Astrocyte (in vitro differentiated cells and primary cell): ENCODE measurements at regions not wholly inside any gene's neighbourhood (a gene's known extent, or its start where the extent isn't known, plus 50 kb on each side); places are given as distances from the start of the nearest gene placed in this dataset.

Experiments
- DNase-seq: peaks from one replicate; pipeline ENCODE4 v3.0.0-alpha.2; 2010; ENCODE audit warnings: low read depth
- FAIRE-seq: peaks from 2 replicates; lab custom pipeline; 2011; peaks lifted over from hg19 to GRCh38; lab: Jason Lieb, UNC
- H2AFZ ChIP-seq: 2 replicates; pipeline ENCODE4 v1.6.0; 2012; ENCODE audit warnings: low read depth, low read length, inconsistent platforms
- H3K27ac ChIP-seq: 2 replicates; pipeline ENCODE4 v1.5.1; 2011; ENCODE audit warnings: low read depth, low read length, inconsistent platforms
- H3K27me3 ChIP-seq: 2 replicates; pipeline ENCODE4 v1.6.0; 2011; ENCODE audit warnings: low read length, inconsistent platforms; ENCODE audit not compliant: insufficient read depth
- H3K36me3 ChIP-seq: 2 replicates; pipeline ENCODE4 v1.5.1; 2011; ENCODE audit warnings: low read length, inconsistent platforms; ENCODE audit not compliant: insufficient read depth
- H3K4me1 ChIP-seq: 2 replicates; pipeline ENCODE4 v1.5.1; 2011; ENCODE audit warnings: low read length, inconsistent platforms; ENCODE audit not compliant: insufficient read depth
- H3K4me2 ChIP-seq: 2 replicates; pipeline ENCODE4 v1.6.0; 2012; ENCODE audit warnings: low read length, inconsistent platforms
- H3K4me3 ChIP-seq: 2 replicates; pipeline ENCODE4 v1.5.1; 2011; ENCODE audit warnings: low read depth, mild to moderate bottlenecking, low read length, inconsistent platforms; ENCODE audit not compliant: insufficient read depth
- H3K79me2 ChIP-seq: 2 replicates; pipeline ENCODE4 v1.6.0; 2012; ENCODE audit warnings: mild to moderate bottlenecking, low read length, inconsistent platforms; ENCODE audit not compliant: insufficient read depth
- H3K9ac ChIP-seq: 2 replicates; pipeline ENCODE4 v1.6.0; 2012; ENCODE audit warnings: mild to moderate bottlenecking, low read length, inconsistent platforms
- H3K9me3 ChIP-seq: 2 replicates; pipeline ENCODE4 v1.5.1; 2012; ENCODE audit warnings: low read depth, mild to moderate bottlenecking, low read length, inconsistent platforms; ENCODE audit not compliant: insufficient read depth
- H4K20me1 ChIP-seq: 2 replicates; pipeline ENCODE4 v1.6.0; 2012; ENCODE audit warnings: low read length, inconsistent platforms; ENCODE audit not compliant: insufficient read depth
- H3K27ac Mint-ChIP-seq: one replicate; pipeline ENCODE4 v1.8.0; 2021; ENCODE audit warnings: mild to moderate bottlenecking, mixed read lengths; ENCODE audit not compliant: unreplicated experiment
- H3K27me3 Mint-ChIP-seq: one replicate; pipeline ENCODE4 v1.8.0; 2021; ENCODE audit warnings: low read depth, mixed read lengths; ENCODE audit not compliant: unreplicated experiment
- H3K36me3 Mint-ChIP-seq: one replicate; pipeline ENCODE4 v1.8.0; 2021; ENCODE audit warnings: low read depth, mixed read lengths; ENCODE audit not compliant: unreplicated experiment
- H3K4me1 Mint-ChIP-seq: one replicate; pipeline ENCODE4 v1.8.0; 2021; ENCODE audit warnings: low read depth, mixed read lengths; ENCODE audit not compliant: unreplicated experiment
- H3K4me3 Mint-ChIP-seq: one replicate; pipeline ENCODE4 v1.8.0; 2021; ENCODE audit warnings: mild to moderate bottlenecking, moderate library complexity, mixed read lengths; ENCODE audit not compliant: unreplicated experiment
- H3K9me3 Mint-ChIP-seq: one replicate; pipeline ENCODE4 v1.8.0; 2021; ENCODE audit warnings: mild to moderate bottlenecking, mixed read lengths; ENCODE audit not compliant: unreplicated experiment
- EZH2 ChIP-seq: IDR thresholded peaks from 2 replicates; pipeline ENCODE4 v1.6.1; 2012; ENCODE audit warnings: mild to moderate bottlenecking, low read length, inconsistent platforms; ENCODE audit not compliant: insufficient read depth
- TF ChIP-seq, protein P1 (sequence below): IDR thresholded peaks from 2 replicates; pipeline ENCODE4 v1.5.1; 2011; ENCODE audit warnings: low read depth, mild to moderate bottlenecking, inconsistent platforms, low read length, moderate library complexity; ENCODE audit not compliant: insufficient read depth

DNA sequence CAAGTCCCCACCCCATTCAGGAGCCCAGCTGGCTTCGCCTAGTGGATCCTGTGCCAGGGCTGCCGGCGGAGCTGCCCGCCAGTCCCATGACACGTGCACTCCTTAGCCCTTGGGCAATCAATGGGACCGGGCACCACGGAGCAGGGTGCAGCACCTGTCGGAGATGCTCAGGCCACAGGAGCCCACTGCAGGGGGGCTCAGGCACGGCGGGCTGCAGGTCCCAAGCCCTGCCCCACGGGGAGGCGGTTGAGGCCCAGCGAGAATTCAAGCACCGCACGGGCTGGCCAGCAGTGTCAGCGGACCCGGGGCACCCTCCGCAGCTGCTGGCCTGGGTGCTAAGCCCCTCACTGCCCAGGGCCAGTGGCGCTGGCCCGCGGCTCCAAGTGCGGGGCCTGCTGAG, 969.7 kb upstream of the CDH10 start:
- Histone ChIP-seq H3K4me2 (no peak overlapping the region), H3K27me3 (no peaks in the 10 kb centered on the region), H3K27ac (no peak overlapping the region), H3K9ac (no peak overlapping the region), H2AFZ (no peak overlapping the region), H3K9me3 (peaks cover 5% of the 10 kb centered on the region), H3K79me2 (no peaks in the 10 kb centered on the region), H3K4me3 (no peak overlapping the region), H3K36me3 (no peaks in the 10 kb centered on the region), H3K4me1 (no peaks in the 10 kb centered on the region), H4K20me1 (no peaks in the 10 kb centered on the region)
- H3K9me3 Mint-ChIP-seq, result peaks cover 6% of the 10 kb centered on the region
- DNase-seq (no peak), FAIRE-seq (no peak)
- no peaks in the 10 kb centered on the region for H3K27me3 Mint-ChIP-seq
- H3K36me3 Mint-ChIP-seq, result no peaks in the 10 kb centered on the region
- no peak overlapping the region for H3K4me3 Mint-ChIP-seq
- no peak overlapping the region for H3K27ac Mint-ChIP-seq
- no peak for TF ChIP-seq EZH2
- TF ChIP-seq, protein P1, sequence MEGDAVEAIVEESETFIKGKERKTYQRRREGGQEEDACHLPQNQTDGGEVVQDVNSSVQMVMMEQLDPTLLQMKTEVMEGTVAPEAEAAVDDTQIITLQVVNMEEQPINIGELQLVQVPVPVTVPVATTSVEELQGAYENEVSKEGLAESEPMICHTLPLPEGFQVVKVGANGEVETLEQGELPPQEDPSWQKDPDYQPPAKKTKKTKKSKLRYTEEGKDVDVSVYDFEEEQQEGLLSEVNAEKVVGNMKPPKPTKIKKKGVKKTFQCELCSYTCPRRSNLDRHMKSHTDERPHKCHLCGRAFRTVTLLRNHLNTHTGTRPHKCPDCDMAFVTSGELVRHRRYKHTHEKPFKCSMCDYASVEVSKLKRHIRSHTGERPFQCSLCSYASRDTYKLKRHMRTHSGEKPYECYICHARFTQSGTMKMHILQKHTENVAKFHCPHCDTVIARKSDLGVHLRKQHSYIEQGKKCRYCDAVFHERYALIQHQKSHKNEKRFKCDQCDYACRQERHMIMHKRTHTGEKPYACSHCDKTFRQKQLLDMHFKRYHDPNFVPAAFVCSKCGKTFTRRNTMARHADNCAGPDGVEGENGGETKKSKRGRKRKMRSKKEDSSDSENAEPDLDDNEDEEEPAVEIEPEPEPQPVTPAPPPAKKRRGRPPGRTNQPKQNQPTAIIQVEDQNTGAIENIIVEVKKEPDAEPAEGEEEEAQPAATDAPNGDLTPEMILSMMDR, result no peak
- H3K4me1 Mint-ChIP-seq, result no peaks in the 10 kb centered on the region

DNA sequence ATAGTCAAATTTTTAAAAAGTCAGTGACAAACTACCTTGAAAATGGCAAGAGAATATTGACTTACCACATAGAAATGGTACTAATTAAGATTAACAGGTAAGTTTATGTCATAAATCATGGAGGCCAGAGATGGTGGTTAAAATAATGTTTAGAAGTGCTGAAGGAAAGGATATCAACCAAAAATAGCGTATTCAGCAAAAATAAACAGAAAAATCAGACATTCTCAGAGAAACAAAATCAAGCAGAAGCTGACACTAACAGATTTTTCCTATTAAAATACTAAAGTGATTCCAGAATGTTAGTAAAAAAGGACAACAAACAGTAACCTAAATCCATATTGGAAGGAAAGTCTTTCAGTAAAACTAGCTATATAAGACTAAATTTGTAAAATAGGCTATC, 959.9 kb upstream of the CDH10 start:
- H3K79me2 ChIP-seq, result no peaks in the 10 kb centered on the region
- Mint-ChIP-seq H3K27me3 (no peaks in the 10 kb centered on the region), H3K4me1 (no peaks in the 10 kb centered on the region), H3K4me3 (no peak overlapping the region), H3K36me3 (peaks cover 2% of the 10 kb centered on the region), H3K9me3 (no peaks in the 10 kb centered on the region), H3K27ac (no peak overlapping the region)
- TF ChIP-seq, protein P1, result no peak
- no peak overlapping the region for H3K9ac ChIP-seq
- no peaks in the 10 kb centered on the region for H3K27me3 ChIP-seq
- H3K4me1 ChIP-seq, result no peaks in the 10 kb centered on the region
- no peak overlapping the region for H3K4me2 ChIP-seq
- H4K20me1 ChIP-seq, result no peaks in the 10 kb centered on the region
- DNase-seq (no peak), FAIRE-seq (no peak)
- H3K4me3 ChIP-seq, result no peak overlapping the region
- H3K27ac ChIP-seq, result no peak overlapping the region
- no peaks in the 10 kb centered on the region for H3K9me3 ChIP-seq
- no peak overlapping the region for H2AFZ ChIP-seq
- no peaks in the 10 kb centered on the region for H3K36me3 ChIP-seq

DNA sequence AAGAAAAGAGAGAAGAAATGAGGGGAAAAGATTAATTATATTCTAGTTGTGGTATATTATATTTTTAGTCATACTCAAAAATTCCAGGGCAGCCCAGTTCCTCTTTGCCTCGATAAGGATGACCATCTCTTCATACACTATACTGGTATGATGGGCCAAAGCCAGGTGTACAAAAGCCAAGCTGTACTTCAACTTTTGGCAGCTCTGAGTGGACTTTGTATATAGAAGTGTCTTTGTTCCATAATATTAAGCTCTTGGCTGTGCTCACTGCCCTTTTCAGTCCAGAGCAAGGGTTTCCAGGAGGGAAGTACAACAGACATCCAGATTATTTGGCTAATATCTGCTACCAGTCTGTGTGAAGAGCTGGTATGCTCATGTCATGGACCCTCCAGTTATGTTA, 934.3 kb upstream of the CDH10 start:
- Histone ChIP-seq H3K9ac (no peak overlapping the region), H2AFZ (no peak overlapping the region), H3K27ac (no peak overlapping the region), H4K20me1 (no peaks in the 10 kb centered on the region), H3K4me3 (no peak overlapping the region), H3K4me1 (no peaks in the 10 kb centered on the region), H3K9me3 (no peaks in the 10 kb centered on the region), H3K4me2 (no peak overlapping the region), H3K27me3 (no peaks in the 10 kb centered on the region), H3K36me3 (no peaks in the 10 kb centered on the region), H3K79me2 (no peaks in the 10 kb centered on the region)
- H3K27ac Mint-ChIP-seq, result no peak overlapping the region
- no peaks in the 10 kb centered on the region for H3K9me3 Mint-ChIP-seq
- H3K4me1 Mint-ChIP-seq, result no peaks in the 10 kb centered on the region
- H3K36me3 Mint-ChIP-seq, result no peaks in the 10 kb centered on the region
- TF ChIP-seq, protein P1, result no peak
- TF ChIP-seq EZH2, result no peak
- H3K27me3 Mint-ChIP-seq, result no peaks in the 10 kb centered on the region
- FAIRE-seq, result no peak
- no peak overlapping the region for H3K4me3 Mint-ChIP-seq
- no peak for DNase-seq
